CD4-positive, alpha-beta T cell treated with Interleukin-6 at 100 ng/mL for 8 hours (primary cell): ENCODE measurements at regions not wholly inside any gene's neighbourhood (a gene's known extent, or its start where the extent isn't known, plus 50 kb on each side); places are given as distances from the start of the nearest gene placed in this dataset.

Experiments used
- DNase-seq: peaks from one replicate; pipeline ENCODE4 v3.0.0-alpha.2; 2020; ENCODE audit warnings: mixed read lengths, low spot score

DNA sequence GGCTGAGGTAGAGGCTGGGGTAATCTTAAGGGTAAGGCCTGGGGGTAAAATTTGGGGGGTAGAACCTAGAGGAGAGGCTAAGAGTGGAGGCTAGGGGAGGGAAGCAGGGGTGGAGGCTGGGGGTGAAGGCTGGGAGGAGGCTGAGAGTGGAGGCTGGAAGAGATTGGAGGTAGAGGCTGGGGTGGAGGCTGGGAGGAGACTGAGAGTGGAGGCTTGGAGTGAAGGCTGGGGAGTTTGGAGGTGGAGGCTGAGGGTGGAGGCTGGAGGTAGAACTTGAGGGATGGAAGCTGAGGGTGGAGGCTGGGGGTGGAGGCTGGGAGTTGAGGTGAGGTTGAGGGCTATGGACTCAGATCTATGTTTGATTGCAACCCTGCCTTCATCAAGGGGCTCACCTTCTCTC is 333.6 kb downstream of the C16orf95 start:
- DNase-seq = no peak

DNA sequence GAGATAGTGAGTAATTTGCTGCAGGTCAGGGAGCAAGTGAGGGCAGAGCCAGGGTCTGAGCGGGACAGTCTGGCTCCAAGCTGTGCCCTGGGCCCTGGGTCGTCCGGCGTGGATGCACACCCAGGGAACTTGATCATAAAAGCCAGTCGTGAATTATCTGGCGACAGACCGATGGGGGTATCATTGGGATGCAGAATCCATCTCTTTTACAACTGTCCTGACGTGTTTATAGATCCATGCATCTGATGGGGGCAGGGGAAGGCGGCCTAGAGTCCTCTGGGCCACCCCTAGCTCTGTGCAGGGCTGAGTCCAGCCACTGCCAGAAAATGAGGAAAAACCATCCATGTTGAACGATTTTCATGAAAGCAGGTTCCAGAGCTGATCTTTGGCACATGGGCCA is 332.8 kb downstream of the C16orf95 start:
- DNase-seq = no peak

DNA sequence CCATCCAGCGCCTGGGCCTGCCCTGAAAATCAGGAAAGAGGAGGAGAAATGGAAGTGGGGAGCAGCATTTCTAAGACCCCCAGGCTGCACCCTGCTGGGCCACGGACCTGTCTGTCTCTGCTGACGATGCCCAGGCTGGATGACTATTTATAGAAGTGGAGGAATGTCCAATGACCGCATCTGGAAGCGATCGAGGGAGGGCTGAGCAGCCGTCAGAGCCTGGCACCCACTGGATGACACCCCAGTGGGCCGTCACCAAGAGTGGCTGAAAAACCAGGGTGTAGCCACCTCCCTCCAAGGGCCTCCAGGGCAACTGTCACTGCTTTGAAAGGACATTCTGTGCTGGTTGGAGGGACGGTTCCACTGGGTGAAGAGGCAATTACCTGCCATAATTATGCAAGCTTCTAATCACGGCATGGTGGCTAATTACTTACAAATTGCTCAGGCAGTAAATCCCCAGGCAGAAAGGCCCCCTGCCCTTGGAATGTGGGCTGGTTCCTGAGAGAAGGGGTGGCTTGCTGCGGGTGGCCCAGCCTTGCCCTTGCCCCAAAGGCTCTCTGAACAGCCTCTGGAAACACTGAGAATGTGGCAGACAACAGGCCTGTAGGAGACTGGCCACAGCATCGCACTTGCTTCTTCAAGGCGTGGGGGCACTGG is 332.1 kb downstream of the C16orf95 start:
- DNase-seq = no peak

DNA sequence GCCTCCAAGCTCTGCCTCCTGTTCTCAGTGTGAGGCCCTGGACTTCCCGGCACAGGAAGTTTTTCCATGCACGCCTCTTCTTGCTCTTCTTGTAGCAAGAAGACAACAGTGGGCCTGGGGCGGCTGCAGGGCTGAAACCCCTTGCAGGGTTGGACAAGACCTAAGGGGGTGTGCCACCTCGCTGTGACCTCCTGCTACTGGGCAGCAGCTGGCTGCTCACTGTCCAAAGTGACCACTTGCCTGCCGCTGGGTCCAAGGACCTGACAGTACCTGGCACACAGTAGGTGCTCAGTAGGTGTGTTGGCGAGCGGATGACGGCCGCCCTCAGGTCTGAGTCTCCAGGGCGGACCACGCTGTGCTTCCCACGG is 331.6 kb downstream of the C16orf95 start:
- DNase-seq = no peak

DNA sequence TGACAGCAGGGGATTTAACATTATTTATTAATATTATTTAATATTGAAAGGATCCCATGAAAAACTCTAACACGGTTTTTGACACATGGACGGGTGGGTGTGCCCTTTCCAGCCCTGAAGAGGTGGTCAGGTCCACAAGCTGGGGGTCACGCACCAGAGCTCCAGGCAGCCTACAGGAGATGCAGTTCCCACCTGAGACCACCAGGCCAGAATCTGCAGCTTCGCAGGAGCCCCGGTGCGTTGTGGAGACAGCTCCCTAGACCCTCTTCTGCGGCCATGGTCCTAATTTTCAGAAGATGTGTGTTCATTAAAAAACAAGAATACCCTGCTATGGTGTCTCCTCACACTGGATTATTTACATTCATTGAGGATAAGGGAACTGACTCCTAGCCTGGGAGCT is 331.1 kb downstream of the C16orf95 start:
- DNase-seq = no peak

DNA sequence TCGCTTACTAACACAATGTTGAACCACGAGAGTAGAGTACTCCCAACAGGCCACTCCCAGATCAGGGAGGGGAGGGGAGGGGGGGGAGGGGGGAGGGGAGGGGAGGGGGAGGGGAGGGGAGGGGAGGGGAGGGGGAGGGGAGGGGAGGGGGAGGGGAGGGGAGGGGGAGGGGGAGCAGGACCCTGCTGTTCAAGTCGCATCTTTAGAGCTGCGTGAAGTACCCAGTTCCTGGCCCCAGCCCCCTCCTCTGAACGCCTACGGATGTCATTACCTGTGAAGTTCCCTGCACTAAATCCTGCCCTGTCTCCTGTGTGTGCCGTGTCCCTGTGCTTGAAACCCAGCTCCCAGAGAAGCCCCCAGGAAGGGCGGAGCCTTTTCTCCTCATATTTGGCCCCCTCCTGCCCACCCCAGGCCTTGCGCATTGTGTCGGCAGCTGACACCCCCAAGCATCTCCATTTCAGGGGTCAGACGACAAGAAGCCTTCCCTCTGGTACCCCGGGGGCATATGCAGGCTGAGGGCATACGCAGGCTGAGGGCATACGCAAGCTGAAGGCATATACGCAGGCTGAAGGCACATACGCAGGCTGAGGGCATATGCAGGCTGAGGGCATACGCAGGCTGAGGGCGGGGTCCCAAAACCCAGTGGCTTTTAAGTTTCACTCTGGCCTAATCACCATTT is 330.2 kb downstream of the C16orf95 start:
- DNase-seq = no peak

DNA sequence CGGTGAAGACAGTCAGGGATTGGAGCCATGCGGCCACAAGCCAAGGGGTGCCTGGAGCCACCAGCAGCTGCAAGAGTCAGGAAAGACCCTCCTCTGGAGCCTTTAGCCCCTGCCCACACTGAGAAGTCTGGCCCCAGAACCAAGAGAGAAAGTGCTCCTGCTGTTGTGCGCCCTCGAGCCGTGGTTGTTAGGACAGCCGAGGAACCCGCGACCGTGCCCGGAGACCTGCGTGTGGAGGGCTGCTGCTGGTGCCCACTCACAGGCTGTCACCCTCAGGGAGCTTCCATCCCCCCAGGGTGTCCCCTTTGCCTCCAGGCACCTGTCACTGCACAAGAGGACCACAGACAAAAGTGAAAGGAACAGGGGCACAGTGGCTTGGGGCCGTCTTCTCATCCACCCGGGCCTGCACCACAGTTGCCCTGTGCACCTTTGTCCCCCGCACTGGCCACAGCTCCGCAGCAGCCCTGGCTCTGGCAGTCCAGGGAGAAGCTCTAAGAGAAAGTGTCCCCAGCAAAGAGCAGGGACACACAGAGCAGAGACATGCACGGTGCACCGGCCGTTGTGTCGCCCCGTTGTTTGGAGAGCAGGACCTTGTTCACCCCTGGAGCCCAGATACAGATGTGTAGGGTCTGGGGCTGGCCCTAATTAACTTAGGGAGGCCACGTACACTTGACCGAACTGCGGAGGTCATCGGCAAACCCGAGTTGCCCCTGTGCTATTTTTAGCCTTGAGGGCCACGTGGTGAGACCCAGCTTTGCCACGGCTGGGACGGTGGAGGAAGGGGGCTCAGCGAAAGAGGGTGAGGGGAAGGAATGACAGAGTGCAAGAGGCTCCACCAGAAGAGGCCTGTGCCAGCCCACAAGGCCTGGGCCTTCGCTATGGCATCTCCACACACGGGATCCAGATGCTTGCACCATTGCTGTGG is 329.2 kb downstream of the C16orf95 start:
- DNase-seq = no peak

DNA sequence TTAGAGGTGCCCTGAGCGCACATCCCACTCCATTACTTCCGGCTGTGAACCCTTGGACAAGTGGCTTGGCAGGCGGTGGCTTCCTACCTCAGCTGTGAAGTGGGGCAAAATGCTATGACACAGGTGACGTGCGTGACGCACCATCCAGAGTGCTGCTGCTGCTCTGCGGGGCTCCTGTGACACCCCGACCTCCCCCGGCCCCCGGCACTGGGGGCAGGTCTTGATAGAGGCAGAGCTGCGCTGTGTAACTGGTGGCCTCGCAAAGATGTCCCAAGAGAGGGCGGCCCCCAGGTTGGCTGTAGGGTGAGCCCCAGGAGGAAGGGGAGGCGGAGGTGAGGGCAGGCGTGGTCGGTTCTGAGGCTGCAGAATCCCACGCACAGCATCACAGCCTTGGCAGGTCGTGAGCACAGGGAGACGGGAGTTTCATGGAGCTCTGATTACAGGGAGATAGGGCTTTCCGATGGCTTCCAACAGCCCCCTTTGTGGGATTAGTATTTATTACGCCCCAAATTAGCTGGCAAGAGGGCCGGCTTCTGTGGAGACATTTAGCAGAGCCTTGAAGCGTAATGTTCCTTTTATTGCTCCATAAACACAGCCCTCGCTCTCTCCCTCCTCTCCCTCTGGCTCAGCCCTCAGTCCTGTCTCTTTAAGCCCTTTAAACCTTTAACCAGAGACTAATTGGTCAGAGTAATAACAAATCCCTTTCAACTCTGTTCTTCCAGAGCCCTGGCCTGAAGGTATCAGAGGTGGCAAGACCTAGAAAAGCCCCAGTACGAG is 328.1 kb downstream of the C16orf95 start:
- DNase-seq = no peak

DNA sequence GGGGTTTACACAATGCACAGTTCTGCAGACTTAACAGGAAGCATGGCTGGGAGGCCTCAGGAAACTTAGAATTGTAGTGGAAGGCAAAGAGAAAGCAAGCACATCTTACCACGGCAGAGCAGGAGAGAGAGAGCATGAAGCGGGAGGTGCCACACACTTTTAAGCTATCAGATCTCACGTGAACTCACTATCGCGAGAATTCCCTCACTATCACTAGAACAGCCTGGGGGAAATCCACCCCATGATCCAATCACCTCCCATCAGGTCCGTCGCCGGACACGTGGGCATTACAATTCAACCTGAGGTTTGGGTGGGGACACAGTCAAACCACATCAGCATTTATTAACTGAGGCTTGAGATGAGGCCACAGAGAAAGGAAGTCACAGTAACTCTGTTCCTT is 326.7 kb downstream of the C16orf95 start:
- no peak for DNase-seq

DNA sequence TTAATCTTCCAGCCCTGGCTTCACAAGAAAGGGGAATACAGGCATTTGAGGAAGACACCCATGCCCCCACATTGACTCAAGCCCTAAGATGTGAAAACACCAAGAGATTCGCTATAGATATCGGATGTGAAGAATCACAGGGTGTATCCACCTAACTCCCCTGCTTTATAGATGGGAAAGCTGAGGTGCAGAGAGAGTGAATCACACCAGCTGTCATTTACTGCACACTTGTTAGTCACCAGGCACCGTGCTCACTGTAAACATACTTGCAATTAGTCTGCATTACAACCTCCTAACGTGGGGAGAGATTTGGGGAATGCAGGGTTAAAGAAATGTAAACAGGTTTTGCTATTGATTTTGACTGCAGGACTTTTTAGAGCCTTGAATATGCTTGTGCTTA is 325.5 kb downstream of the C16orf95 start:
- no peak for DNase-seq

DNA sequence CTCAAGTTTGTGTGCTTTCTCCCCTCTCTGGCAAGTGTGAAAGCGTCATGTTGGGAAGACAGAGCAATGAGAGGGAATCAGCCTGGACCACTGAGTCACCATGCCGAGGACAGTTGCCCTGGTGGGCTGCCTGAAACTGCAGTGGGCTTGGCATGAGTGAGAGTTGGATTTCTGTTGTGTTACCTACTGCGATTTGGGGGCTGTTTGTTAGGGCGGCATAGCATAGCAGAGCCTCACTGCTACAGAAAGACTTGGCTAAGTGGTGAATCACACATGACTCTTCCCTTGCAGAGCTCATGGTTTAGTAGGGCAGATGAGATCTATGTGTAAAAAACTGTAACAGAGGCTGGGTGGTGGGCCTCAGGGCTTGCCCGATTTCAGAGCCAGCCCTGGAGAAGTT is 324.6 kb downstream of the C16orf95 start:
- DNase-seq = no peak

DNA sequence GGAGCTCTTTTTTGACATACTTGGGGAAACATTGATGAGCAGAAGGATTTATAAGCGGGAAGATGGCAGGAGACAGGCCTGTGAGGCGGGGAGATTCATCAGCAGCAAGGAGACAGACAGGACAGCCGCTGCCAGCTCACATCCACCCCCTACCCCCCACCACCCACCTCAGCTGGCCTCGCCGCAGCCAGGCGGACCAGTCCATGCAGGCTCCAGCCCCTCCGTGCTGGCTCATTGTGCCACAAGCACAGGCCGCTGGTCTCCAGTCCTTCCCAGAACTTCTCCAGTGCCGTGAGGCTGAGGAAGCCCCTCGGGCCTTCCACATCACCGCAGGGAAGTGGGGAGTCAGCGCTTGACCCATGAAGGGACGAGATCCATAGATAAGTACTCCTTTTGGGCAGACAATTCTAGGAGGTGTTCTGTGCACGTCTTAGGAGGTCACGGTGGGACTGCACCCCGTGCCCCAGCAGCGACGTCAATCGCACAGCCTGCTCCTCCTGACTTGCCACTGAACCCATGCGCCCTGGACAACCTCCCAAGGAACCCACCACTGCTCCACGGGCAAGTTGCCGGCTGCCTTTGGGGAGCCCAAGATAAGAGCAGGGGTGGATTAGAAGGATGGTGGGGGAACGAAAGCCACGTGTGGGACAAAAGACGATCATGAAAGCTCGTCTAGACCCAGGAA is 323.6 kb downstream of the C16orf95 start:
- no peak for DNase-seq

DNA sequence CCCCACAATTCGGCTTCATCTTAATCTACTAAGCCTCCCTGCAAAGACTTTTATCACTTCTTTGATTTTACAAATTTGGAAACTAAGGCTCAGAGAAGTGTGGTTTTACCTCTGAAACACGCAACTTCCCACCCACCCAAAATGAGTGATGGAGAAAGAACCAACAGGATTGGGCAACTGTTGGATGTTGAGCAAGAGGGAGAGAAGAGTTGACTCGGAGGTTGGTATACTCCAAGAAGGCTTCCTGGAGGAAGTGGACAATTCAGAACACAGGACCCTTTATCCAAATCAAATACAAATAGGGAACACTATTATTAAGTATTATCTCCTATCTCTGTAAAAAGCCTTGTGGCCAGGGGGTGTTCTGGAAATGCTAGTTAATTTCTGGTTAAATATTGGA is 323.0 kb downstream of the C16orf95 start:
- no peak for DNase-seq

DNA sequence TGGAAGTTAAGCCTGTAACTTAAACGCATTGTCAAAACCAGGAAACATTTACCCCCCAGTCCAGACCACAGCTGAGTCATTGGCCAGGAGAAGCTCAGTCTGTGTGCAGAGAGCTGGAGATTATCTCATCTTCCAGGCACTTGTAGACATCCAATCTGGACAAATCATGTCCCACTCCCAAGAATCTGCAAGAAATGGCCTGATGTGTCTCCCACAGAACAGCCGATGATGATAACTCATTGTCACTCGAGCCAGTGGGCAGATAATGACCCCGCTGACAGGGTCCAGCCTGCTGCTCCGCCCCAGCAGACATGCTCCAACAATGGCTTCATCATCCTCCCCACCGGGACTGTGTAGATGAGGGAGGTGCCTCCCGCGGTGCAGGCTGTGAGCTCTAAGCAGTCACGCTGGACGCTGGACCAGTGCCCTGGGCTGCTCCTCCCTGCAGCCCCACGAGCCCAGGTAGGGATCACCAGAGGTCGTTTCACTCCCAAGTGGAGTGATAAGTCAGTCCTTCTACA is 322.5 kb downstream of the C16orf95 start:
- DNase-seq = no peak

DNA sequence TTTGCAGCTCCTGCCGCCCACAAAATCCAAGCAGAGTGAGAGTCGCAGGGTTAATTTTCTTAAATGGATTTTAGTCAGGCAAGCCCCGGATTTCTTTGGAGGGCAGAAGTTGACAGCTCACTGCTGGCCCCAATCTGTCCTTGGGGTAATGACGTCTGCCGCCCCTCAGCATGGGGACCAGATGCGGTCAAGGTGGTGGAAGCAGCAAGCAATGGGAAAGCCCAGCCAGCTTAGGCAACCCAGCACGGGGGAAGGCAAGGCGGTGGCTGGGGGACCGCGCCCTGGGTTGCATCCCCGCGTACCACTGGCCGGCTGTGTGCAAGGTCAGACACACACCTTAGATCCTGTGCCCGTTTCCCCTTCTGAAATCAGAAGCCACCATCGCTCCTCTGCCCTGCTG is 321.7 kb downstream of the C16orf95 start:
- DNase-seq = no peak

DNA sequence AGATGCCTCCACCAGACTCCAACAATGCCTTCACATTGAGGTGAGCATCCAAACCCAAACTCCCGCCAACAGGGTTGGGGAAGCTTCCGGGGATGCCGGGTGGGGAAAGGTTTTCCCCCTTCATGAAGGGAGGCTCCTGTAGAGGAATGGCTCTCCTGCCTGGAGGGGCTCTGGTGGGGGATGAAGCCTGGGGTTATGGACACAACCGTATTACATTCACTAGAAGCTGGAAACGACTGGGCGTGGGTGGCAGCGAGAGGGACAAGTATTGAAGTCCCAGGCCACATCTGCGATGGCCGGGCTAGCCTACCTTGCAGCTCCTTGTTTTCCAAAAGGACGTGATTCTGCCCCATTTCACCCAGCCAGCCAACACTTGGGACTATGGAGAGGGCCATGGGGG is 321.1 kb downstream of the C16orf95 start:
- DNase-seq = no peak

DNA sequence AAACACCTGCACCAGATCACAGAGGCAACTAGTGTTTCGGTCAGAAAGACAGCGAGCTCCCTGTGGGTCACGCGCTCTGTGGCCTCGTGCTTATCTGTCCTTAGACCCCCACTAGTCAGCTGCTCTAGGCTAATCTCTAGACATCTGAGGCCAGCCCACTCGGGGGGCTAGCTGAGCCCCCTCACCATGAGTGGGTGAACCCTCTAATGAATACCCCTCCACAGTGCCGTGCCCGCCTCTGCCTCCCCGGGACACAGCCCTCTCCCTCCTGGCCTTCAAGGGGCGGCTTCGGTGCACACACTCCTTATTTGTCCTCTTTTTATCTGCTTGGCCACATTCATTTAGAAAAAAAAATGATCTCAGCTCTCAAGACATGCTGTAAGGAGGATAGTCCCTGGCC is 320.1 kb downstream of the C16orf95 start:
- no peak for DNase-seq

DNA sequence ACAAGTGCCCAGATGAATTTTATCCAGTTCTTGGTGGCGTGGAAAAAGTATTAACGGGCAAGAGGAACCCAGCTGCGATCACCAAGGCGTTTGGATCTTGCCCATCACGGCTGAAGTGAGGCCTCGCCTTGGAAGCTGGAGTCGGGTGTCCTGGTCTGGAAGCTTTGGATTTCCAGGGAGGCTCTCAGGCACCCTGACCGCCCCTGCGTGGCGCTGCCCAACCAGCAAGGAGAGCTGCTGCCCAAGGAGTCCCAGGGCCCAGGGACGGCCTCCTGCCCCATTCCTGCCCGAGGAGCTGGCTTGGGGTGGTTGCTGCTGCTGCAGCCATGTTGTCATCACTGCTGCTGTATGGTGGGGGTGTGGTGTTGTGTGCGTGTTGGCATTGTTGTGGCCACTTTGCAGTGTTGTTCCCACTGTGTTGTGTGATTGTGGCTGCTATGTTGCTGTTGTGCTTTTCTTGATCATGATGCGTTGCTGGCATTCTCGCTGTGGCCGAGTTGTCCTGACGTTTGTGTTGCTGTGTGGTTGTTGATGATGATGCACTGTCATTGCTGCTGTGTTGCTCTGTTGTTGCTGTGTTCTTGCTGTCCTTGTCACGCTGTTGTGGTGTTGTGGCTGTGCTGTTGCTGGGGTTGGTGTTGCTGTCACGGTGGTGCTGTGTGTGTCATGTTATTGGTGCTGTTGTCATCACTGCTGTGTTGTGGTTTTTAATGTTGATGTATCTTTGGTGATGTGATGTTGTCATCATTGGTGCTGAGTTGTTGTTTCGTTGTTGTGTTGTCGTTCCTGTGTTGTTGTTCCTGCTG is 318.8 kb downstream of the C16orf95 start:
- DNase-seq = no peak

DNA sequence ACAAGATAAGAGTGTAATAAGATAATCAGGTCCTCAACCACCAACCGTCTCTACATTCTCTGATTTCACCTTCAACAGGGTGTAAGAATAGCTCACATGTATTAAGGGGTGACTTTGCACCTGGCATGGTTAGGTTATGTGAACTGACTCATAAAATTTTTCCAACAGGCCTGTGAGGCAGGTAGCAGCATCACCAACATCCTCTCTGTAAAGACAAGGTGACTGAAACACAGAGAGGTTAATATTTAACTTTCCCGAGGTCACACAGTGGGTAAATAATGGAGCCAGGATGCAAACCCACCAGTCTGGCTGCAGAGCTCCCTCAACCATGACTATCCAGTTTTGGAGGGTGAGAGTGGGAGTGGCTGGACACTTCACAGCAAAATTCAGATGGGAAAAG is 317.2 kb downstream of the C16orf95 start:
- DNase-seq = no peak

DNA sequence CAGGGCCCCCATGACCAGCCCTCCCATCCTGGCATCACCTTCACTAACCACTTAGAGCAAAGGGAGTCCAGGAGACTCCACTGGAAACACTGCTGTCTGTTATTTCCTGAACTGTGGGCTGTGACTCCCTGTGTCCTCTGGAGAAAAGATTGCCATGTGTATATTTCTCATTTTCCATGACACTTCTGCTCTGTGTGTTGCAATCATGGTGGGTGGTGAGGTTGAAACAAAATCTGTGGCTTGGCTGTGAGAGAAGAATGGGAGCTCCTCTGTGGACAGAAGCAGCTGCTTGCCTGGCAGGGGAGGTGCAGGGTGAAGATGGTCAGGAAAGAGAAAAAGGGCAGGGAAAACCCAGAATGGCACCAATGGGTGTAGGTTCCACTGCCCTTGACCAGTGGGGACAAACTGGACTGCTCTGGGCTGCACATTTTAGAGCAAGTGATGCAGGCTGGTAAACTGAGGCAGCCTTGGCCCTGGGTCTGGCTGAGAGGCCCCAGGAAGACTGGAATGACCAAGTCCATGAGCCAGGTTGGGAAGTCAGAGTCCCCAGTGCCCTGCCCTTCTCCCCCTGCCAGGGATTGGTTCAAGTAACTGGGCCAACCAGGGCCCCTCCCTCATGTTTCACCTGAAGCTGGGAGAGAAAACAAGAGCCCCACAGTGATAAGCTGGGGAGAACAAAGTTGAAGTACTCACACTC is 314.3 kb downstream of the C16orf95 start:
- no peak for DNase-seq
